HG02642 (cell line): ENCODE measurements at regions not wholly inside any gene's neighbourhood (a gene's known extent, or its start where the extent isn't known, plus 50 kb on each side); places are given as distances from the start of the nearest gene placed in this dataset.

ENCODE experiments used
- ATAC-seq: cut with Tn5 transposase; IDR thresholded peaks from one replicate; pipeline ENCODE4 v1.9.1; 2021; ENCODE audit warnings: mild to moderate bottlenecking; ENCODE audit not compliant: unreplicated experiment, poor library complexity

DNA sequence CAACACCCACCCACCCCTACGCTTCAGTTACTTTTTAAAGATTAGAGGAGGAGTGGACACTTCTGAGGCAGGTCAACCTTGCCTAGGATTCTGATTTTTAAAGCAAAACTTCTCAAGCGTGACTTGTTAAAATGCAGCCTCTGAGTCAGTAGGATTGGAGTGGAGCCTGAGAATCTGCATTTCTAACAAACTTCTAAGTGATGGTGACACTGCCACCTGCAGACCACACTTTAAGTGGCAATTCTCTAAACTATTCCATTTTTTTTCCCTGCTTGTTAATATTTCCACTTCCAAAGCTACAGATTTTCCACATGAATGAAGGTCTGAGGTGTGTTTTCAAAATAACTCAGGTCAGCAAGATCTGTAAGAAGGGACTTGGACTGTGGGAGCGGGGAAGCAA lies 171.1 kb upstream of the CCDC150 start:
- ATAC-seq, result no peak

DNA sequence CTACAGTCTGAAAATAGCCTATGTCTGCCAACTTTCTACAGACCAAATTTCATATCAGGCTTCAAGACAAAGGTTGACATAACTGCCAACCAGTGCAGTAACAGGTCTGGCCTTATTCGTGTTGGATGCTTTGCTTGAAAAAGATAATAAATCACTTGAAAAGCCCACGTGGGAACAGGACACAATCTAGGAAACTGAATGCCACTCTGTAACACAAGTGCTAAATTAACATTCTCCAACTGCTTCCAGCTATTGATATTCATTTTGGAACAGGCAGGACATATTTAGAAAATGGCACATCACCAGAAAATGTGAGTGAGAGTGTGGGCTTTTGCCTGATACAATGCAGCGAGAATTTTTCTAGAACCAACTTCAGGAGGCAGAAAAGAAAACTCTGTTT lies 165.9 kb upstream of the CCDC150 start:
- ATAC-seq, result no peak

DNA sequence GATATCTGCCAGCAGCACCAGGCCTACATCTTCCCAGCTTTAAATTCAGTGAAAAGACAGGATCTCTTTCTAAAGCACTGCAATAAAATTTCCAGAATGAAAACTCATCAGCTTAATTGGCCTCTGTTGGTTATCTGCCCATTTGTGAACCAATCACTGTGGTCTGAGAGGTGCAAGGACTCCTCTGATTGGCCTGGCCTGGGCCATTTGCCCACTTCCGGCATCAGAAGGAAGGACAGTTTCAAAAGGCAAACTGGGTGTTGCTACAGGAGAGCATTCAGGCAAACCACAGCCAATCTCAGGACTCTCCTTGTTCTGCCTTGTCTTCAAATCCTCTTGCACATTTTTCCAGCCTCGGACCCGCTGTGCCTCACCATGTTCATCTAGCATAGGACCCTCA lies 163.9 kb upstream of the CCDC150 start:
- ATAC-seq, result no peak

DNA sequence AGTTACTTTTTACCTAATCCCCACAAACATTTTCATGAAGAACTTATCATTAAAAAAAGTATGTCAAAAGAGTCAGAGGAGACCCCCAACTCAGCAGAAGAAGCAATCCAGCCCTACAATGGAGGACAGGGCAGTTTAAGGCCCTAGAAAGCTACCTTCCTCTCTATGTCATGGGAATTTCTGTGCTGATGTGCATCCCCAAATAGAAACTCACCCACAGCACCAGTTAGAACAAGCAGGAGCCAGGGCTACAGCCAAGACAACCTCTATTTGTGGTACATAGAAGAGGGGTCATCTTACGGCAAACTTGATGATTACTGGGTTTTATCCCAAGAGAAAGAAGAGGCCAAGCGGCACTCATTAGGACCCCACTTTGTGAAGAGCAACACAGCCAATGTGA lies 160.9 kb upstream of the CCDC150 start:
- no peak for ATAC-seq

DNA sequence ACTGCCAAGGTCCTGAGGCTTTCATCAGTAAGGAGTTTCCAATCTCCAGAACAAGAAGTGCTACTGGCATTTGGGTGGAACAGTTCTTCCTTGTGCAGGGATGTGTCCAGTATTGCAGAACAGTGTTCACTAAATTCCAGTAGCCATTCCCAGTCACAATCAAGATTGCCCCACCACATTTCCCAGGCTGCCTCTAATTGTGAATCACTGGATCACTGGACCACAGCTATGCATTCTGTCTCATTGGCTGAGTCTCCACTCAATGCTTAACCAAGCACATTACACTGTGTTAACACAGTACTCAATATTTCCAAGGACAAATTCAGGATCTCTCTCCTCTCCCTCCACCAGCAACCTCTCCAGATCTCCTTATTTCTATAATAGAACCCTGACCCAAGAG lies 160.2 kb upstream of the CCDC150 start:
- ATAC-seq, result no peak

DNA sequence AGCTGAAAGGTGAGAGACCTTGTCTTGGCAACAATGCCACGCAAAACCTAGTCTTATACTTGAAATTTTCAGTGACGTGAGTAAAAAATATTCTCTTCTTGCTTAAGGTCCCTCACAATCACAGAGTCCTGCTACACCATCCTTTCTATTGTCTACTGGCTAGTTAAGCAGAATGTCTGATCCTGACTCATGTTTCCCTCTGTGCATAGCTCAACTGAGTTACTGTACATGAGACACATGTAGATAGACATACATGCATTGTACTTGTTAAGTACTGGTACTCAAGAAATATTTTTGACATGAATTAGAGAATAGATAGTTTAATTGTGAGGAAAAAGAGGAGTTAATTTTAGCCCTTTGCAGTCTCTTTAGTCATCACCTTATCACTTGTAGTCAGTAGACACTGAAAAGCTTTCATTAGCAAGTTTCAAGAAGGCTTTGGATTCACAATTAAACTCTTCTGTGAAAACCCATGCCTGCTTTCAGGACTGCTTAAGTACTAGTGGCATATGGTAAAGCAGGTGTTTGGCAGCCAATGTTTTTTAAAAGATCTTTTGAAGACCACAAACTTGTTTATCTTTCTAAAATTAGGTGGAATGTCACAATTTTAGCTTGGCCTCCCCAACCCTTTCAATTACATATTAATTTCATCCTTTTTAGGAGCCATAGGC lies 158.7 kb upstream of the CCDC150 start:
- no peak for ATAC-seq

DNA sequence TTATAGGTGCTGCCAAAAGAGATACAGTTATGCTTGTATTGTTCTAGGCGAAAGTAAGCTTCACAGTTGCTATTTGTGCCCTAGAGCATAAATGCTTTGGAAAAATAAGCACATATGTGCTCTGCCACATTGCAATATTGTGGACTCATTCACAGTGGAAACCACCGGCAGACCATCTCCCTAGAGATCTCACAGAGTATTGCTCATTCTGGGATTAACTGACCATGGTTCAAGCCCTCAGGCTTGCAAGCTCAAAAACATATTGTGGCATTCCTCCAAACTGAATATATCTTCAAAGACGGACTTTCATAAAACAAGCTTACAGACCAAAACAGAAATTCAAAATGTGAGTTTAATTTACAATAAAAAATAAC lies 158.2 kb upstream of the CCDC150 start:
- no peak for ATAC-seq

DNA sequence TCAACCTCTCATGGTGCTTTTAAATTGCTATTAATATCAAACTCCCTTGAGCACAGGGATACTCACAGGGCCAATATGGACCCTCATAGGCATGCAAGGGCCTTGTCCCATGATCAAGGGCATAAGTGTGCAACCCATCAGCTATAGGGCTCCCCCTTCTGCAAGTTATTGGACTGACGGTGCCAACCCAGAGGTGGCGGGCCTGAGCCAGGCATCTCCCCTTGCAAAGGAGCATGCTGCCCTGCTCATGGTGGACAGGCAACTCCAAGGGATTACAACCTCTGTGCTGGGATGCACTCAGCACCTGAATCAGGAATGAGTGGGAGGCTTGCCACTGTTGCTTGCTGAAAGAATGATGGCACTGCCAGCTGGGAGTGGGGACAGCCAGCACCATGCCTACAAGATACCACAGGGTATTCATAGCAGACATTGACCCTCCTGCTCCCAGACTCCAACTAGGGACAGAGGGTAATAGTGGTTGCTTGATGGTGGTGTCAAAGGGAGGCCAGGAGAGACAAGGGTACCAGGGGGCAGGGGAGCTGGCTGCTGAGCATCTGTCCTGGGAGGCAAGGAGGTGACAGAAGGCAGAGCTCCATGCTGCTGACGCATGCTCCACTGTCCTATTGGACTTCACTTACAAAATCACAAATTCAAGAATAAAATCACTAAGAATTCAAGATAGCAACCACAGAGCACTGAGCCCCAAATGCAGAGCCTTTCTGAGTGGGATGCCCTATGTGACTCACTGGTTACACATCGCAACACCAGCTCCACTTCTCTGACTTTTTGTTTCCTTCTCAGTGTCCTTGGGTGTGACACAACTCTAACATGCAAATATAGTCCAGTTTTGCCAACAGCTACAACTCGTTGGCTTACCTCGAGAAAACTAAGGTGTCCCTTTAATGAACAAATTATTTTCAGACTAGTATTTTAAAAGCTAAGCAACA lies 157.1 kb upstream of the CCDC150 start:
- ATAC-seq, result no peak

DNA sequence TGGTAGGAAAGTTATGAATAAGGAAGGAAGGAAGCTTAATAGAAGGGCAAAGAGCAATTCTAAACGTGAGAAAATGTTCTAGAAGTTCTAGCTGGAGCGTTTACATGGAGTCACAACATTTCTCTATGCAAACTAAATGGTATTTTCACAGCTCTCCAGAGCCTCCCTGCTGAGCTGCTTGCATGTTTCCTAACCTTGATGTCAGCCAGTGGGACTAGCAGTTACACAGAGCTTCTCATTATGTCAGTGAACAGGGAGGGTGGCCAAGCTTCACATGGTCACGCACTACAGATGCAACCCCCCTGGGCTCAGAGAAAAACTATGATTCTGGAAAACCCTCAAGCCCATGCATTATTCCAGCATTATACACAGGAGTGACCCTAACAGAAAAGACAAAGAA lies 153.4 kb upstream of the CCDC150 start:
- ATAC-seq, result no peak

DNA sequence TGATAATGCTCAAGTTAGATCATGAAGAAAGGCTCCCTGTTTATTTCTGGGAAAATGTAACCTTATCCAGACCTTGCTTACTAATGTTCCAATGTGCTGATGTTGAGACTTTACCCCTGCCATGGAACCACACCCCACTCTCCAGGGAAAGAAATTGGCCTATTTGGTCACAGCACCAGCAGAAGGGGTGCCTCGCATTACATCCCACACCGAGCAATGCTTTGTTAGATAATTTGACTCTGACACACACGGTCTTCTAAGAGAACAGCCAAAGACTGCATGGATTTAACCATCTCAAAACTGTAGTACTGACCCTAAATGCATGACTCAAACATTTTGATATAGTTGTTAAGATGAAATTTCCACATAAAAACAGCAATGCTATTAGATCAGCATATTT lies 152.1 kb upstream of the CCDC150 start:
- ATAC-seq, result no peak

DNA sequence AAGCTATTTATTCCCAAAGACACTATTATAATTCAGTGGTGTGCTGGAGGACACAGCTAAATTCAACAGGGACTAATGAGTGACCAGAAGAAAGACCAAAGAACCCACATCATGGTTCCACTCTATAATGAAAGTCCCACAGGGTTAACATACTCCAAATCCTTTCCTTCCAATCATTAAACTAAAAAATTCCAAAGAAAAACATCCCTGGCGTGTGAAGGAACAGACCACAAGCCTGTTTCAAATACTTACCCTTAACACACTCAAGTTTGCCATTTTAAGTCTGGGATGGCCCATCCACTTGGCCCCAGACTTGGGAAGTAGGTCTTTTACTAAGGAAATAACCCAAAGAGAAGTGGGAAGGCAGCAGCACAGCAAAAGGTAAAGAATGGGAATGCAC lies 150.1 kb upstream of the CCDC150 start:
- ATAC-seq, result no peak

DNA sequence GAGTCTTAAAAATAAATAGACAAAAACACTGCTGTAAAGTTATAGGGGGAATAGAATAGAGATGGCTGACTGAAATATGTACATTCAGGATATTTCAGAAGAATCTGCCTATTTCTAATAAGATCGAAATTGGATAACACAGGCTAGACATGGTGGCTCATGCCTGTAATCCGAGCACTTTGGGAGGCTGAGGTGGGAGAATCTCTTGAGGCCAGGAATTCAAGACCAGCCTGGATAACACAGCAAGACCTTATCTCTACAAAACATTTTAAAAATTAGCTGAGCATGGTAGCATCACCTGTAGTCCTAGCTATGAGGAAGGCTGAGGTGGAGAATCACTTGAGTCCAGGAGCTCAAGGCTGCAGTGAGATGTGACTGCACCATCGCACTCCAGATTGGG lies 146.6 kb upstream of the CCDC150 start:
- no peak for ATAC-seq

DNA sequence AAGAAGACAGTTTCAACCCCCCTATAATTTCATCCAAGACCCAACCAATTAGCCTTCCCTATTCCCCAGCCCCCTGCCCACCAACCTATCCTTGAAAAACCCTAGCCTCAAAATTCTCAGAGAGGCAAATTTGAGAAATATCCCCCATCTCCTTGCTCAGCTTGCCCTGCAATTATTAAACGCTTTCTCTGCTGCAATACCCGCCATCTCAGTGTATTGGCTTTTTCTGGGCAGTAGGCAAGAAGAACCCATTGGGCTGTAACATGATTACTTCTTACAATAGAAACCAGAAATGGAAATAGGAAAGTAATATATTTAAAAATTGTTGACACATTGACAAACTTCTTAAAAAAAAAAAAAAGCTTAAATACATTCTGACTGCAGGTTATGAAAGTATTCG lies 140.6 kb upstream of the CCDC150 start:
- ATAC-seq, result no peak

DNA sequence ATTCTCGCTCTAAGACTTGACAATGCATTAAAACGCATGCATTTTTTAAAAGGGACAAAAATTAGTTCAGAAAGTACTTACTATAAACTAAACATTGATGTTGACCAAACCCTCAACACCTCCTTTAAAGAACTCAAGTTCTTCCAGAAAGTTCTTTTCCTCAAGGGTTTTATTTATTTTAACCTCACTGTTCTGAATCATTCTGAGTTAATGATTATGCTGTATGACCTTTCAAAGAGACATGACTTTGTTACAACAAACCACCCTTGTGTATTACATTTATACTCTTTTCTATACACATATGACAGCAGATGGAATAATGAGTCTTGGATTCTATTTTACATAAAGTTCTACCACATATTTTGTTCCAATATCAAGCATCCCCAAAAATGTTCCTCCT lies 139.8 kb upstream of the CCDC150 start:
- ATAC-seq, result no peak

DNA sequence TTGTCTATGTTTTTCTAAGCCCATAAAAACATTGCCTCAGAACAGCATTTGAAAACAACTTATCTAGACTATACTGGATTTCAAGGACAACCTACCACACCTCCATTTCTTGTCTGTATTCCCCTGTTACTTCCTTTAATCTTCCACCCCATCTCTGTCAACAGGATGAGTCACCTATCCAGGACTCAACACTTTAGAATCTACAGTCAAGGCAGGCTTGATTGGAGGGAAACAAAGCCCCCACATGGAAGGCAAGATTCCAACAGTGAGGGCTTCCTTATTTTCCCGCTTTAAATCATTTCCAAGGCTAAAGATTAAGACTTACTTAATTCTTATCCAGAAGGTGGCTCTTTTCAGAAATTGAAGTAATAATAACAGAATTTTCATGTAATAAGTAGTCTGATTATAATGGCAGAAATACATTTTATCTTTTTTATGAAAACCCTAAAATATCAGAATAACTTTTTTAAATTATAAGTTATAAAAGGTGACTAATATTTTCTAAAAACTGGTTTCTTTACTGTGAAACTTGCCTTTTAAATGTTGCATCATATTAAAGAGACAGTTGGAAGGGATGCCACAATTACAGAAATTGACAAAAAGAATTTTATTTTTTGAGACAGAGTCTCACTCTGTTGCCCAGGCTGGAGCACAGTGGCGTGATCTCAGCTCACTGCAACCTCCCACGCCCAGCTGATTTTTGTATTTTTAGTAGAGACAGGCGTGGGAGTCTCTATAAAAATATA lies 138.7 kb upstream of the CCDC150 start:
- ATAC-seq, result no peak

DNA sequence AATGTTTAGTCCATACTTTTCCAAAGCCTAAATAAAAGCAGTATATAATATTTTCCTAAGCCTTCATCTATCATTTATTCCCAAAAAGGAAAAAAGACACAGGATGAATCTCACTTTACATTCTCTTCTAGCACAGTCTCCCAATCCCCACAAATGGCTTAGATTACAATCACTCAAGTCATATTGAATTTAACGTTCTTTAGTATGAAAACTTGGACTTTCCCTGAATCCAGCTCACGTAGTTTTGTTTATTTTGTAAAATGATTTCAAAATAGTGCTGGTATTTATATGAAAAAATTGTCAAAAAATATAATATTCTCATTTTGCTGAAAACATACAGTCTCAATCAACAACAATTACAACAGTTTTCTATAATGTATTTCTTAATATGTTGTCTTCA lies 137.7 kb upstream of the CCDC150 start:
- ATAC-seq, result no peak

DNA sequence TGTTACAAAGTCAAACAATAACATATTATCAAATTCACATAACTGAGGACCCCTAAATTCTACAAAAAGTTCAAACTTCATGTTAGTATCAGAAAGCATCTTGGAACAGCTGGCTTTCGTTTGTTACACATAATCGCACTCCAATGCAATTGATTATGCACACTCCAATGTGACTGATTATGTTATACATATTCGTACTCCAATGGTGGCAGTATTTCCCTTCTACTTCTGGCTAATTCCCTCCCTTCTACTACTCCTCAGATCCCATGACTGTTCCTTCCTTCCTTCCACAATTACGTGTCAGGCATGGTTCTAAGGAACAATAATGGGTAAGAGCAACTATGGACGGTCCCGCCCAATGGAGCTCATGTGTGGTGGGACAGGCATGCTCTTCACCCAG lies 137.1 kb upstream of the CCDC150 start:
- ATAC-seq, result no peak

DNA sequence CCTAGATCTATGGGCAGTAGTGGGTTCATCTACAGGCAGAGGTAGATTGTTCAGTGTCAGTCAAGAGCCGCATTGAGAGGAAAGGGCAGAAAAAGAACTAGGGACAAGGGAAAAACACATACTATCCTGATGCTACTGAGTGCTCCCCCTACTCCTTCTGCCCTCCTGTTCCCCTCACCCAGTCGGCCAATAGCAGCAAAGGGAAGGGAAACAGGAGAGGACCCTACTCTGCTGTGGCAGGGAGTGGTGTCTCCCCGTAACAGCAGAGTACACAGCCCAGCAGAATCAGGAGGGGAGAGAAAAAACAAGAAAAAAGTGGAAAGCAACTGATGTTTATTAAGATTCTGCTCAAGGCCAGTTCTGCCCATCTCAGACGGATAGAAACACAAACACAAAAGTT lies 136.1 kb upstream of the CCDC150 start:
- ATAC-seq, result no peak

DNA sequence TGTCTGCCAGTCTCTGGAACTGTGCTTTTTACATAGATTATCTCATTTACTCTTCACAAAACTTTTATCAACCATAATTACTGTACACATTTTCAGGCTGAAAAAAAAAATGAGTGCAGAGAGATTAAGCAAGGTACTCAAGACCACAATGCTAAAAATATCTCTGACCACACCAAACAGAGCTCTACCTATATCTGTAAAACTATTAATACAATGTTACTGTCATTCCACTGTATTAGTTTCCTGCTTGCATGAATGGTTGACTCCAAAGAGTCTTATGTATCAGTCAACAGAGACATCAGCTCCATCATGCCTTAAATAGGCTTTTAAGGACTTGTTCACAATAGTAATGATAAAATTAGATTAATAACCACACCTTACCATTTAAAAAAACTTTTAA lies 134.7 kb upstream of the CCDC150 start:
- no peak for ATAC-seq

DNA sequence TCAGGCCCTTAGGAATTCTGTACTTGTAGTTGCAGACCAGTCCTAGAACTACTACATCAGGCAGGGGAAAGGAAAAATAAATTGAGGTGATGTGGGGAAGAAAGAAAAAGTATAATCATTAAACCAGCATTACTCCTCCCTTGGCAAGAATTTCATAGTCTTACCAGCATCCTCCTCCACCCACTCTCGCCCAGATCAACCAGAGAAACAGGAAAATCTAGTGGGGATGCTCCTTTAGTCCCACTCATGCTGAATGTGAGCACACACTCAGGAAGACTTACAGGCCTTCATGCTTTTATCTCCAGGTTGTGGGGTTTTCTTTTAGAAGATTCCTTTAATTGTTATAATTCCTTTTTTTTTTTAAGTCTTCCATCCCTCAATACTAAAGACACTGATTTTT lies 129.3 kb upstream of the CCDC150 start:
- no peak for ATAC-seq
